Endothelial cell of umbilical vein (primary cell): ENCODE measurements at regions not wholly inside any gene's neighbourhood (a gene's known extent, or its start where the extent isn't known, plus 50 kb on each side); places are given as distances from the start of the nearest gene placed in this dataset.

Experiments used
- BruUV-seq: library from RNA; stranded (reverse); fragments of 400-500 nt; replicated peaks from 2 replicates; lab custom pipeline; 2021; lab: Mats Ljungman, UMichigan
- CTCF ChIA-PET: fragments of 300-600, 350-600 bp; sonication (Branson Sonifier 250); formaldehyde crosslinking; loops from one replicate; lab custom pipeline; 2021; ENCODE audit warnings: antibody characterized with exemption, inconsistent platforms; lab: Charles Lee
- POLR2A ChIA-PET: fragments of 300-600, 350-600 bp; sonication (Branson Sonifier 250); formaldehyde crosslinking; loops from one replicate; lab custom pipeline; 2021; ENCODE audit warnings: antibody characterized with exemption, inconsistent platforms; lab: Charles Lee
- DNase-seq: peaks from one replicate; pipeline ENCODE4 v3.0.0-alpha.2; 2011; ENCODE audit warnings: low read depth, low spot score
- FAIRE-seq: peaks from 2 replicates; lab custom pipeline; 2011; peaks lifted over from hg19 to GRCh38; lab: Jason Lieb, UNC
- H2AFZ ChIP-seq: 2 replicates; pipeline ENCODE4 v1.6.0; 2012; ENCODE audit warnings: low read depth, low read length, control low read depth, inconsistent platforms
- H3K27ac ChIP-seq: 2 replicates; pipeline ENCODE4 v1.5.1; 2011; ENCODE audit warnings: low read depth, mild to moderate bottlenecking, control low read depth, low read length, moderate library complexity; ENCODE audit not compliant: insufficient read depth
- H3K27me3 ChIP-seq, 2 experiments: 2 replicates each; pipeline versions ENCODE4 v1.6.0 to v1.6.1; 2011; ENCODE audit warnings: low read length in 2 of 2, mixed read lengths in 1 of 2; ENCODE audit not compliant: control insufficient read depth in 2 of 2, insufficient read depth in 2 of 2
- H3K36me3 ChIP-seq, 2 experiments: 2 replicates in 1 of 2; 3 replicates in 1 of 2; pipeline ENCODE4 v1.5.1; 2011; ENCODE audit warnings: low read length in 2 of 2, mild to moderate bottlenecking in 1 of 2, moderate library complexity in 1 of 2; ENCODE audit not compliant: control insufficient read depth in 2 of 2, insufficient read depth in 2 of 2; ENCODE audit errors: extremely low read depth in 1 of 2
- H3K4me1 ChIP-seq: 3 replicates; pipeline ENCODE4 v1.5.1; 2011; ENCODE audit warnings: mild to moderate bottlenecking, low read length; ENCODE audit not compliant: control insufficient read depth, insufficient read depth; ENCODE audit errors: extremely low read depth
- H3K4me2 ChIP-seq: 2 replicates; pipeline ENCODE4 v1.6.1; 2011; ENCODE audit warnings: low read length, control low read depth, mixed read lengths; ENCODE audit not compliant: insufficient read depth
- H3K4me3 ChIP-seq, 3 experiments: fragments of 200-600 bp in 1 of 3; sonication (generic), shearing (Covaris generic) in 1 of 3; replicated peaks in 1 of 3; 2 replicates each; pipeline ENCODE4 v1.5.1; 2011 to 2016; ENCODE audit warnings: control low read depth in 3 of 3, low read length in 3 of 3, mild to moderate bottlenecking in 2 of 3, inconsistent platforms in 1 of 3, low read depth in 1 of 3, moderate library complexity in 1 of 3; ENCODE audit not compliant: insufficient read depth in 1 of 3
- H3K79me2 ChIP-seq: 2 replicates; pipeline ENCODE4 v1.6.0; 2012; ENCODE audit warnings: low read length, inconsistent platforms; ENCODE audit not compliant: control insufficient read depth, insufficient read depth
- H3K9ac ChIP-seq: replicated peaks from 2 replicates; pipeline ENCODE3; 2011; ENCODE audit warnings: low read length, control low read depth; ENCODE audit not compliant: insufficient read depth; ENCODE audit errors: extremely low read depth
- H3K9me1 ChIP-seq: replicated peaks from 3 replicates; pipeline ENCODE4 v1.6.0; 2011; ENCODE audit warnings: mild to moderate bottlenecking, low read length; ENCODE audit not compliant: control insufficient read depth, insufficient read depth; ENCODE audit errors: extremely low read depth
- H3K9me3 ChIP-seq: replicated peaks from 2 replicates; pipeline ENCODE4 v1.5.1; 2012; ENCODE audit warnings: low read length, inconsistent platforms; ENCODE audit not compliant: control insufficient read depth, insufficient read depth
- H4K20me1 ChIP-seq: replicated peaks from 2 replicates; pipeline ENCODE3; 2011; ENCODE audit warnings: mild to moderate bottlenecking, low read length; ENCODE audit not compliant: control insufficient read depth, insufficient read depth; ENCODE audit errors: extremely low read depth
- EZH2 ChIP-seq: IDR thresholded peaks from 2 replicates; pipeline ENCODE4 v1.6.1; 2012; ENCODE audit warnings: borderline replicate concordance, low read depth, mild to moderate bottlenecking, moderate library complexity, low read length, inconsistent platforms; ENCODE audit not compliant: severe bottlenecking
- FOS ChIP-seq: IDR thresholded peaks from 2 replicates; pipeline ENCODE4 v1.6.1; 2011; ENCODE audit warnings: mild to moderate bottlenecking, low read length, moderate library complexity, borderline replicate concordance; ENCODE audit not compliant: insufficient read depth
- GATA2 ChIP-seq: IDR thresholded peaks from 2 replicates; pipeline ENCODE4 v1.7.0; 2011; ENCODE audit warnings: low read depth, mild to moderate bottlenecking, moderate library complexity, mixed read lengths, low read length; ENCODE audit not compliant: insufficient read length, insufficient read depth
- JUN ChIP-seq: IDR thresholded peaks from 2 replicates; pipeline ENCODE4 v1.6.1; 2011; ENCODE audit warnings: borderline replicate concordance, low read depth; ENCODE audit not compliant: insufficient read length, insufficient read depth
- MYC ChIP-seq: IDR thresholded peaks from one replicate; pipeline ENCODE4 v1.6.1; 2011; ENCODE audit warnings: mild to moderate bottlenecking, low read depth, low read length
- POLR2A ChIP-seq: IDR thresholded peaks from 2 replicates; pipeline ENCODE4 v1.6.1; 2012; ENCODE audit warnings: low read depth, mild to moderate bottlenecking, control low read depth, low read length
- POLR2AphosphoS5 ChIP-seq: IDR thresholded peaks from 2 replicates; pipeline ENCODE4 v1.6.1; 2012; ENCODE audit warnings: low read depth, mild to moderate bottlenecking, control low read depth, low read length, moderate library complexity; ENCODE audit not compliant: insufficient read depth
- dilution Hi-C: fragments of 300-500 bp; cut with MboI; formaldehyde crosslinking; loops from one replicate; pipeline ENCODE4 v1.15.0; 2019; ENCODE audit warnings: low sequenced_read_pairs; ENCODE audit not compliant: extremely low pct_ligation_motif_present
- intact Hi-C: fragments of 100-400 bp; cut with micrococcal nuclease; formaldehyde crosslinking; loops from one replicate; pipeline ENCODE4 v1.10.0; 2022
- TF ChIP-seq, protein P1 (sequence below), 2 donors: IDR thresholded peaks; 1 replicate in 1 of 2; 2 replicates in 1 of 2; pipeline ENCODE4 v1.5.1; 2011; ENCODE audit warnings: low read length in 2 of 2, mild to moderate bottlenecking in 2 of 2, moderate library complexity in 2 of 2, control low read depth in 1 of 2, inconsistent platforms in 1 of 2, low read depth in 1 of 2; ENCODE audit not compliant: insufficient read depth in 1 of 2; ENCODE audit errors: extremely low read depth in 1 of 2
- TF ChIP-seq, protein P2 (sequence below): IDR thresholded peaks from 2 replicates; pipeline ENCODE4 v1.6.1; 2011; ENCODE audit not compliant: insufficient read depth, insufficient read length

DNA sequence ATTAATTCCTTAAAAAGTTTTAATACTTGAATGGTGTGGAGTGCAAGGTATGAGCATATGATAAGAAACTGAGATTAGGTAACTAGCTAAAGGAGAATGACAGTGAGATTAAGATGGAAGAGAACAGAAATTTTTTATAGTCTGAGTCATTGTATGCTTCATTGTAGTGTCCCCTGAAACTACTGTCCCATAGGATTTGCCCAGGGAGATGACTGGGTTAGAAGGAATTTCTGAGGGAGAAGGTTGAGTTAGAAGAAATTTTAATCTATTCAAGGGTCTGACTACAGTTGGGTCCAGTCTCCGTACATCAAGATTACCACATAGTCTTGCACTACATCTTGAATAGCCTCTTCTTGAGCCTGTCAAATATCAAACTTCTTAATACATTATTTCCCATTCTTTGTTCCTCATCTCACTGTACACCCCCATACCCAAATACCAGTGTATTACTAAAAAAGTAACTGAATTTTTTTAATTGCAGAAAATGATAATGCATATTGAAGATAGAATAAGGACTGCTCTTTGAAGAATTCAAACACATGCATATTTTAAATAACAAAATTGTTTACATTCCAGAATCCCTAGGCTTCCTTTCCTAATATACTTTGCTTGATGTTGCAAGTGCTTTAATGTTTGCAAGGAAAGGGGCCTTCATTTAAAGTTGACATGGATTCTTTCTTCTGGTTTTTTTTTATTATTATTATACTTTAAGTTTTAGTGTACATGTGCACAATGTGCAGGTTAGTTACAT is 314.3 kb upstream of the COL3A1 start:
- no peaks in the 10 kb centered on the region for H3K4me1 ChIP-seq
- ChIA-PET CTCF (no interaction called here), POLR2A (no interaction called here)
- FAIRE-seq (no peak), DNase-seq (no peak)
- dilution Hi-C loops = no loop called here
- intact Hi-C loops = no loop called here
- no peaks in the 10 kb centered on the region for H3K27me3 ChIP-seq
- H3K27ac ChIP-seq = no peak overlapping the region
- no peaks in the 10 kb centered on the region for H3K36me3 ChIP-seq
- H3K9me3 ChIP-seq = no peaks in the 10 kb centered on the region
- no peak overlapping the region for H3K4me3 ChIP-seq
- H3K9ac ChIP-seq = no peak overlapping the region
- H4K20me1 ChIP-seq = no peaks in the 10 kb centered on the region
- H3K4me2 ChIP-seq = no peak overlapping the region
- TF ChIP-seq, protein P1, sequence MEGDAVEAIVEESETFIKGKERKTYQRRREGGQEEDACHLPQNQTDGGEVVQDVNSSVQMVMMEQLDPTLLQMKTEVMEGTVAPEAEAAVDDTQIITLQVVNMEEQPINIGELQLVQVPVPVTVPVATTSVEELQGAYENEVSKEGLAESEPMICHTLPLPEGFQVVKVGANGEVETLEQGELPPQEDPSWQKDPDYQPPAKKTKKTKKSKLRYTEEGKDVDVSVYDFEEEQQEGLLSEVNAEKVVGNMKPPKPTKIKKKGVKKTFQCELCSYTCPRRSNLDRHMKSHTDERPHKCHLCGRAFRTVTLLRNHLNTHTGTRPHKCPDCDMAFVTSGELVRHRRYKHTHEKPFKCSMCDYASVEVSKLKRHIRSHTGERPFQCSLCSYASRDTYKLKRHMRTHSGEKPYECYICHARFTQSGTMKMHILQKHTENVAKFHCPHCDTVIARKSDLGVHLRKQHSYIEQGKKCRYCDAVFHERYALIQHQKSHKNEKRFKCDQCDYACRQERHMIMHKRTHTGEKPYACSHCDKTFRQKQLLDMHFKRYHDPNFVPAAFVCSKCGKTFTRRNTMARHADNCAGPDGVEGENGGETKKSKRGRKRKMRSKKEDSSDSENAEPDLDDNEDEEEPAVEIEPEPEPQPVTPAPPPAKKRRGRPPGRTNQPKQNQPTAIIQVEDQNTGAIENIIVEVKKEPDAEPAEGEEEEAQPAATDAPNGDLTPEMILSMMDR (IDR thresholded peaks at IDR 0.05; ENCODE audit: extremely low read depth in 1 of 2, insufficient read depth in 1 of 2, low read depth in 1 of 2, low read length in 2 of 2) = no peak
- no peak for TF ChIP-seq POLR2A
- no peak for TF ChIP-seq MYC
- no peak for TF ChIP-seq FOS
- TF ChIP-seq POLR2AphosphoS5 = no peak
- TF ChIP-seq GATA2 = no peak
- no peak for TF ChIP-seq EZH2
- TF ChIP-seq JUN = no peak
- TF ChIP-seq, protein P2, sequence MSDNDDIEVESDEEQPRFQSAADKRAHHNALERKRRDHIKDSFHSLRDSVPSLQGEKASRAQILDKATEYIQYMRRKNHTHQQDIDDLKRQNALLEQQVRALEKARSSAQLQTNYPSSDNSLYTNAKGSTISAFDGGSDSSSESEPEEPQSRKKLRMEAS = no peak
- no peaks in the 10 kb centered on the region for H3K79me2 ChIP-seq
- no peaks in the 10 kb centered on the region for H3K9me1 ChIP-seq
- H2AFZ ChIP-seq = no peak overlapping the region
- BruUV-seq = no TSS peak
